ENCODE measurements at regions not wholly inside any gene's neighbourhood (a gene's known extent, or its start where the extent isn't known, plus 50 kb on each side); places are given as distances from the start of the nearest gene placed in this dataset.
"Not testable (repeated sequence)": the region's sequence is repeated elsewhere in the genome, so short reads cannot be mapped to it uniquely, and the experiment has no call there.

GRCh38 chr18:55695091-55695490 is 107.1 kb upstream of the TCF4 start:
- DNase-seq: no peak

- DNase-seq: no peak
These were observed 106.3 kb upstream of the TCF4 start for GRCh38 chr18:55694291-55694690.

GRCh38 chr18:55688030-55688429 is 100.0 kb upstream of the TCF4 start:
- DNase-seq: no peak

DNA sequence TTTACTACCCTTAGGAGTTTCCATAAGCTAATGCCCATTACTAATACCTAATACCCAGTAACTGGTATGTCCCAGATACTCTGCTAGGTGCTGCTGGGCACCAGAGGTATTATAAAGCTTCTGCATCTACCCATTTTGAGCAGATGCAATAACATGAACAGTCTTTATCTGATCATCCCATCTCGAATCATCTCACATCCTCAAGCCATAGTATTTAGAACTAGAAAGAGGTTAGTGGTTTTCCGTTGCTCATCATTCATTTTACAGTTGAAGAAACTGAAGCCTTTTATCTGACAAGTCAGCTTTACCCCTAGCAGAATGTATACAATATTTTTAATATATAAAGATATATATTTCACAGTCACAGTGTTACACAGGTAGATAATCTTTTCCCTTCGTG is 99.1 kb upstream of the TCF4 start:
- no peak for DNase-seq

DNA sequence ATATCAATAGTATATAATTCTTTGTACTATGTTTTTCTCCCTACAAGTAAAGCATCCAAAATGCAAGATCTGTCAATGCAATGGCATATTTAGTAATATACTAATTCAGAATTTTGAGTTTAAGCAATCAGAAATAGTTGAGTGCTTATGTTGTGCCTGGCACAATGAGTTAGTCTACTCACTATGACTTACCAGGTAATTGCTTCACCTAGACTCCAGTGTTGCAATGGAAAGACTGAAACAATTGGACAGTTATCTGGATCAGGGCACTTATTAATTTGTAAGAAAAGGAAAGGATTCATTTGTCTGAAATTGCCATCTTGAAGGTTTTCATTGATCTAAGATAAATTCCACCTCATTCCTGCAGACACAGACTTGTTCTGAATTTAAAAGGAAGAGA is 97.6 kb upstream of the TCF4 start:
- no peak for DNase-seq

DNA sequence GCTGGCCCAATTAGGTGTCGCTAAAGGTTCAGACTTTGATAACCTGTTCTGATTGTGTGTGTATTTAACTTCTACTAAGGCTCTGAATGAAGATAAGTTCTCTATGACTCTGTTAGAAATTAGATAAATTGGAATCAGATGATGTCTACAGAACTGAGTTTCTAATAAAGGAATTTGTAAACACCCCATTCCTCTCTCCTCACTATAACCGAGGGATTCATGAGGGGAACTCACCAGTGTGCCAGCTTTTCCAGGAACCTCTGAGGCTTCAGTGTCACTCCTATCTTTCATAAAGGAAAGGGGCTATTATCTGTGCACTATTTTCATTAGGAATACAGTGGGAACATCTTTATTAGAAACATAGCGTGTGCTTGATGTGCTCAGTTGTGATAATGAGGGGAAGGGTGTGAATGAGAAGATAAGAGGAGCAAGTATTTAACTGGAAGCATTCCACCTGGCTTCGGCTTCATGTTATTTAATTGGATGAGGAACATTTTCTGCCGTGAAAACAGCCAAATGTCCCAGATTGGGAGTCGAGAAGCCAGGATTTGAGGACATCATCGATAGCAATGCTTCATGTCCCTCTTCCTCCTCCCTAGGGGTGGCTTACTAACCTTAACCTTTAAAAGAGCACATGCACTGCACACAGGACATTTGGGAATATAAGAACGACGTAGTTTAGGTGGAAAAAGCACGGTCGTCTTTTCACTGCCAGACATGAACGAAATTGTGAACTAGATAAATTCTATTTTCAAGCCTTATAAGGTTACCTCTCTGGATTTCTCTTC is 84.8 kb upstream of the TCF4 start:
- no peak for DNase-seq

DNA sequence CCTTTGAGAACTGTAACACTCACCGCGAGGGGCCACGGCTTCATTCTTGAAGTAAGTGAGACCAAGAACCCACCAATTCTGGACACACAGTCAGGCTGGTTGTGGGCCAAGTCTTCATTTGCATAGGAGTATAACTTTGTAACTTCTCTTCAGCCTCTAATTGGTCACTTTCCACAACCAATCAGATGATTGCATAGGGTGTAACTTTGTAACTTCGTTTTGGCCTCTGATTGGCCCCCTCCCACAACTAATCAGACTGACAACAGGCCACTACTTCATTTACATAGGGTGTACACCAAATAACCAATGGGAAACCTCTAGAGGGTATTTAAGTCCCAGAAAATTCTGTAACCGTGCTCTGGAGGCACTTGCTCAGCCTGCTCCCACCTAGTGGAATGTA is 77.5 kb upstream of the TCF4 start:
- DNase-seq: no peak

DNA sequence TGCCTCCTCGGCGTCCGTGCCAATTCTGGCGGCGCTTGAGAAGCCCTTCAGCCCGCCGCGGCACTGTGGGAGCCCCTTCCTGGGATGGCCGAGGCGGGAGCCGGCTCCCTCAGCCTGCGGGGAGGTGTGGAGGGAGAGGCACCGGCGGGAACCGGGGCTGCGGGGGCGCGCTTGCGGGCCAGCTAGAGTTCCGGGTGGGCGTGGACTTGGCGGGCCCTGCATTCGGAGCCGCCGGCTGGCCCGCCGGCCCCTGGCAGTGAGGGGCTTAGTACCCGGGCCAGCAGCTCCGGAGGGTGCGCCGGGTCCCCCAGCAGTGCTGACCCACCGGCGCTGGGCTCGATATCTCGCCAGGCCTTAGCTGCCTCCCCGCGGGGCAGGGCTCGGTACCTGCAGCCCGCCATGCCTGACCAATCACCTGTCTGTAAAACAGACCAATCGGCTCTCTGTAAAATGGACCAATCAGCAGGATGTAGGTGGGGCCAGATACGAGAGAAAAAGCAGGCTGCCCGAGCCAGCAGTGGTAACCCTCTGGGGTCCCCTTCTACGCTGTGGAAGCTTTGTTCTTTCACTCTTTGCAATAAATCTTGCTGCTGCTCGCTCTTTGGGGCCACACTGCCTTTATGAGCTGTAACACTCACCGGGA is 76.9 kb upstream of the TCF4 start:
- DNase-seq: not testable (repeated sequence)

DNA sequence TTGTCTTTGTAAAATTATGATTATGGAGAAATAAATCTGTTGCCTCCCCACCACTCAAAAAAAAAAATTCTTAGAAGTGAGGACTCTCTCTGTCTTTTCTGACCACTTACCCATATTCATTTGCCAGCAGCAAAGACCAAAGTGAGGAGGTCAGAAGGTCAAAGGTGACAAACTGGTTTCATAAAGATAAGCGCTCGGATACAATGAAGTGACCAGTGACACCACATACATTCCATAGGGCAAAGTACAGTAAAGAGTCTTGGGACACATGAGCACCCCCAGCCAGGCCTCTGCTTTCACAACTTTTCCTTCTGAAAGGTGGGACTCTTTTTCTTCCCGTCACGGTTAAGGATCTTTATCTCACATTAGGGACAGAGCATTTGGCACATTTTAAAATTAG is 75.9 kb upstream of the TCF4 start:
- DNase-seq: no peak

DNA sequence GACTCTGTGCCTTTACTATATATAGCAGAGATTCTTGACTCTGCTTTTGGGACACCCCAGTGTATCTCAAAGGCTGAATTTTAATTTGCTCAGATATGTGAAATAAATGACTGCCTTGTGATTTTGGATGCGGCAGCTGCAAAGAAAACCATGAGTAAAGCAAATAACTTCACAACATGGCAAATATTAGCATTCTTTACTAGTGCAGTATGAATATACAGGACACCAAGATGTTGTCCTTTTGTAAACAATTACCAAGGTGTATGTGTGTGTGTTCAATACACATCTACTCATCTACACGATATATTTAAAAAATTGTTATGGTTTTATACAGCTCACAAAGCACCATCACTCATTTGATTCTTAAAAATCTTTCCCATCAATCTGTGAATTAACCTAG is 70.6 kb upstream of the TCF4 start:
- DNase-seq: no peak

DNA sequence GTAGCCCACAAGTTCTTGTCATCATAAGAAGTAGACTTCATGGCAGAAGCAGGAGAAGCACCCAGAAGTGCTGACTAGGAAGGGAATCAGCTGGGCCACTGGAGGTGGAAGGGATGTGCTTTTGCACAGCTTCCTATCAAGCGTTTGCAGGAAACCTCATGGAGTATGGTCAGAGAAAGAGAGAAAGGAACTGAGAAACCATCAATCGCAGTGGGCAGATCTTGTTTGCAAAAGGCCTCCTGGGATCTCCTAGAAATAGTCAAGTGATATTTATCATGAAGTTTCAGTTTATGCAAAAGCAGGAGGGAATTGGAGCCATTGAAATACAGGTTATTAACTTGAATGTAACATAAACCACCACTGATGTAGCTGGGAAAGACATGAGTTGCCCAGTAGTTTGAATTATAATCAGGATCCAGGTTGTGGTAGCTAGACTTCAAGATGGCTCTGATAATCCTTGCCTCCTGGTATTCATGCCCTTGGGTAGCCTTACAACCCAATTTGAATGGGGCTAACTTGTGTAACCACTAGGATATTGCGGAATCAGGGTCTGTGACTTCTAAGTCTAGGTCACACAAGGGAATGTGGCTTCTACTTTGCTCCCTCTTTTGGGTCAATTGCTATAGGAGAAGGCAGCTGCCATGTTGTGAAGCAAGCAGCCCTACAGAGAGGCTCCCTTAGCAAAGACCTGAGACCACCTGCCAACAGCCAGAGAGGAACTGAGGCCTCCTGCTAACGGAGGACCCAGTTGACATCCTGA is 69.8 kb upstream of the TCF4 start:
- DNase-seq: no peak

- DNase-seq: no peak
These were observed 67.0 kb upstream of the TCF4 start for GRCh38 chr18:55654986-55655385.

DNA sequence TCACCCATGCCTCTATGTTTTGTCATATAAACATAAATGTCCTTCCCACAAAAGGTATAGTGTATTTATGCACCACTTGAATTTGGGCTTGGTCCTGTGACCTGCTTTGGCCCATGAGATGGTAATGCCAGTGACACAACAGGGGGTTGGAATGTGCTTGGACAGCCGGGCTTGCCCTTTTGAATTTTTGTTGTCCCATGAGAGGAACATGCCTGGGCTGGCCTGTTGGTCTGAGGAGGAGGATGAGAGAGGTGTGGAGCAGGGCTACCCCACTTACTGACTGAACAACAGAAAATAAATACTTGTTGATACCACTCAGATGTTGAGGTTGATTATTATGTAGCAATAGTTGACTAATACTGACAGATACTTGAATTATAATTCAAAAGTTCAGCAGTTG is 63.2 kb upstream of the TCF4 start:
- no peak for DNase-seq

DNA sequence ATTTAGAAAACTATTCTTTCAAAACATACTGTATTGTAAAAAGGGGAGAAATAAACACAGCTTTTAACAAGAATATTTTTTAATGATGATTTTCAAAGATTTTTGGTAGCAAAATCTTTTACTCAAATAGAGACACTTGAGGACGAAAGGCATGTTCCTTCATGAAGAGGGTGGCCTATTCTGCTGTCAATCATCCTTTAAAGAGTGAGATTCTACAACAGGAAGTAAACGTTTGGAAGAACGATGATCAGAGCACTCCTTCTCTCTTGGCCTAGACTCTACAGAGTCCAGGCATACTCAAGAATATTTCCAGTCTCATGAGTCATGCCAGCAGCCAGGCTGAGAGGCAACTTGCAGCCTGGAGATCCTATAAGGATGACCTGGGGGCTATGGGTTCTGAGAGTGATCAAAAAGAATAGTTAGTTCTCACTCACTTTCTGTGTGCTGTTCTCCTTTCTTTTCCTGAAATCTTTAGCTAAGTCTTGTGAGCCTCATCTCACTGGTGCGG is 62.4 kb upstream of the TCF4 start:
- DNase-seq: no peak

GRCh38 chr18:55647331-55647730 is 59.3 kb upstream of the TCF4 start:
- no peak for DNase-seq

GRCh38 chr18:55642191-55642590 is 54.2 kb upstream of the TCF4 start:
- DNase-seq: no peak

- DNase-seq: no peak
These were observed 53.5 kb upstream of the TCF4 start for GRCh38 chr18:55641486-55641885.
